GM12892 (cell line): ENCODE measurements at regions not wholly inside any gene's neighbourhood (a gene's known extent, or its start where the extent isn't known, plus 50 kb on each side); places are given as distances from the start of the nearest gene placed in this dataset.

Experiments used
- POLR2A ChIP-seq: IDR thresholded peaks from 2 replicates; pipeline ENCODE4 v1.6.1; 2011; ENCODE audit warnings: low read depth, low read length, control low read depth
- POLR2AphosphoS5 ChIP-seq: IDR thresholded peaks from 2 replicates; pipeline ENCODE4 v1.6.1; 2011; ENCODE audit warnings: low read depth, low read length, control low read depth

DNA sequence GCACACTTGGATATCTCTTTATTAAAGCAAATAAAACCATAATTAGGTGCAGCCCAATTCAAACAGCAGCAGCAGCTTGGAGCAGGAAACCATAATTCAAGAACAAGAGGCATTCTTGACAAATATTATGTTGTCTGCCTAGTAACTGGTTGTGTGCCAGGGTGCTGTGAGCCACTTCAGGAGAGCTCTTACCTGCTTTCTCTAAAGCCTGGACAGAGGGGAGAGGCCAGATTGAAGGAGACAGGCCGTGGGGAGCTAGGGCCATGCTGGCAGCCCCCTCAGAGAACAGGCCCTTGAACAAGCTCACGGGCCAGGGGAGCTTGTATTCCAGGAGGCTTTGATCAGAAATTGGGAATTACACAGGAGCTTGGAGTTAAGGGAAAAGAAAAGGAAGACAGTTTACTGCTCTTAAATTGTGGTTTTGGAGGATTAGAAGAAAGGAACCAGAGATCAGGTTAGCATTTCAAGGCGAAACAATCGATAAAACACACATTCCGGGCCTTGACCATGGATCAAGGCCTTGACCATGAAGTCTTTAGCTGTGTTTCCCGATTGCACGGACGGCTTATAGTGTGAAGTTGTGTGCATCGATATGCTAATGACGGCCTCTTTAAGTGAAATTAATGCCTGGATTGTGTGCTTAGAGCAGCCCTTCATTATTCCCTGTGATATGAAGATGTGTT, 69.8 kb upstream of the NKX2-2 start:
- TF ChIP-seq POLR2A = no peak
- no peak for TF ChIP-seq POLR2AphosphoS5
